Endothelial cell of umbilical vein (primary cell): ENCODE measurements at regions not wholly inside any gene's neighbourhood (a gene's known extent, or its start where the extent isn't known, plus 50 kb on each side); places are given as distances from the start of the nearest gene placed in this dataset.

Source experiments
- BruUV-seq: library from RNA; stranded (reverse); fragments of 400-500 nt; replicated peaks from 2 replicates; lab custom pipeline; 2021; lab: Mats Ljungman, UMichigan
- CTCF ChIA-PET: fragments of 300-600, 350-600 bp; sonication (Branson Sonifier 250); formaldehyde crosslinking; loops from one replicate; lab custom pipeline; 2021; ENCODE audit warnings: antibody characterized with exemption, inconsistent platforms; lab: Charles Lee
- POLR2A ChIA-PET: fragments of 300-600, 350-600 bp; sonication (Branson Sonifier 250); formaldehyde crosslinking; loops from one replicate; lab custom pipeline; 2021; ENCODE audit warnings: antibody characterized with exemption, inconsistent platforms; lab: Charles Lee
- DNase-seq: peaks from one replicate; pipeline ENCODE4 v3.0.0-alpha.2; 2011; ENCODE audit warnings: low read depth, low spot score
- FAIRE-seq: peaks from 2 replicates; lab custom pipeline; 2011; peaks lifted over from hg19 to GRCh38; lab: Jason Lieb, UNC
- H2AFZ ChIP-seq: 2 replicates; pipeline ENCODE4 v1.6.0; 2012; ENCODE audit warnings: low read depth, low read length, control low read depth, inconsistent platforms
- H3K27ac ChIP-seq: 2 replicates; pipeline ENCODE4 v1.5.1; 2011; ENCODE audit warnings: low read depth, mild to moderate bottlenecking, control low read depth, low read length, moderate library complexity; ENCODE audit not compliant: insufficient read depth
- H3K27me3 ChIP-seq, 2 experiments: 2 replicates each; pipeline versions ENCODE4 v1.6.0 to v1.6.1; 2011; ENCODE audit warnings: low read length in 2 of 2, mixed read lengths in 1 of 2; ENCODE audit not compliant: control insufficient read depth in 2 of 2, insufficient read depth in 2 of 2
- H3K36me3 ChIP-seq, 2 experiments: 2 replicates in 1 of 2; 3 replicates in 1 of 2; pipeline ENCODE4 v1.5.1; 2011; ENCODE audit warnings: low read length in 2 of 2, mild to moderate bottlenecking in 1 of 2, moderate library complexity in 1 of 2; ENCODE audit not compliant: control insufficient read depth in 2 of 2, insufficient read depth in 2 of 2; ENCODE audit errors: extremely low read depth in 1 of 2
- H3K4me1 ChIP-seq: 3 replicates; pipeline ENCODE4 v1.5.1; 2011; ENCODE audit warnings: mild to moderate bottlenecking, low read length; ENCODE audit not compliant: control insufficient read depth, insufficient read depth; ENCODE audit errors: extremely low read depth
- H3K4me2 ChIP-seq: 2 replicates; pipeline ENCODE4 v1.6.1; 2011; ENCODE audit warnings: low read length, control low read depth, mixed read lengths; ENCODE audit not compliant: insufficient read depth
- H3K4me3 ChIP-seq, 3 experiments: fragments of 200-600 bp in 1 of 3; sonication (generic), shearing (Covaris generic) in 1 of 3; replicated peaks in 1 of 3; 2 replicates each; pipeline ENCODE4 v1.5.1; 2011 to 2016; ENCODE audit warnings: control low read depth in 3 of 3, low read length in 3 of 3, mild to moderate bottlenecking in 2 of 3, inconsistent platforms in 1 of 3, low read depth in 1 of 3, moderate library complexity in 1 of 3; ENCODE audit not compliant: insufficient read depth in 1 of 3
- H3K79me2 ChIP-seq: 2 replicates; pipeline ENCODE4 v1.6.0; 2012; ENCODE audit warnings: low read length, inconsistent platforms; ENCODE audit not compliant: control insufficient read depth, insufficient read depth
- H3K9ac ChIP-seq: replicated peaks from 2 replicates; pipeline ENCODE3; 2011; ENCODE audit warnings: low read length, control low read depth; ENCODE audit not compliant: insufficient read depth; ENCODE audit errors: extremely low read depth
- H3K9me1 ChIP-seq: replicated peaks from 3 replicates; pipeline ENCODE4 v1.6.0; 2011; ENCODE audit warnings: mild to moderate bottlenecking, low read length; ENCODE audit not compliant: control insufficient read depth, insufficient read depth; ENCODE audit errors: extremely low read depth
- H3K9me3 ChIP-seq: replicated peaks from 2 replicates; pipeline ENCODE4 v1.5.1; 2012; ENCODE audit warnings: low read length, inconsistent platforms; ENCODE audit not compliant: control insufficient read depth, insufficient read depth
- H4K20me1 ChIP-seq: replicated peaks from 2 replicates; pipeline ENCODE3; 2011; ENCODE audit warnings: mild to moderate bottlenecking, low read length; ENCODE audit not compliant: control insufficient read depth, insufficient read depth; ENCODE audit errors: extremely low read depth
- EZH2 ChIP-seq: IDR thresholded peaks from 2 replicates; pipeline ENCODE4 v1.6.1; 2012; ENCODE audit warnings: borderline replicate concordance, low read depth, mild to moderate bottlenecking, moderate library complexity, low read length, inconsistent platforms; ENCODE audit not compliant: severe bottlenecking
- FOS ChIP-seq: IDR thresholded peaks from 2 replicates; pipeline ENCODE4 v1.6.1; 2011; ENCODE audit warnings: mild to moderate bottlenecking, low read length, moderate library complexity, borderline replicate concordance; ENCODE audit not compliant: insufficient read depth
- GATA2 ChIP-seq: IDR thresholded peaks from 2 replicates; pipeline ENCODE4 v1.7.0; 2011; ENCODE audit warnings: low read depth, mild to moderate bottlenecking, moderate library complexity, mixed read lengths, low read length; ENCODE audit not compliant: insufficient read length, insufficient read depth
- JUN ChIP-seq: IDR thresholded peaks from 2 replicates; pipeline ENCODE4 v1.6.1; 2011; ENCODE audit warnings: borderline replicate concordance, low read depth; ENCODE audit not compliant: insufficient read length, insufficient read depth
- MYC ChIP-seq: IDR thresholded peaks from one replicate; pipeline ENCODE4 v1.6.1; 2011; ENCODE audit warnings: mild to moderate bottlenecking, low read depth, low read length
- POLR2A ChIP-seq: IDR thresholded peaks from 2 replicates; pipeline ENCODE4 v1.6.1; 2012; ENCODE audit warnings: low read depth, mild to moderate bottlenecking, control low read depth, low read length
- POLR2AphosphoS5 ChIP-seq: IDR thresholded peaks from 2 replicates; pipeline ENCODE4 v1.6.1; 2012; ENCODE audit warnings: low read depth, mild to moderate bottlenecking, control low read depth, low read length, moderate library complexity; ENCODE audit not compliant: insufficient read depth
- dilution Hi-C: fragments of 300-500 bp; cut with MboI; formaldehyde crosslinking; loops from one replicate; pipeline ENCODE4 v1.15.0; 2019; ENCODE audit warnings: low sequenced_read_pairs; ENCODE audit not compliant: extremely low pct_ligation_motif_present
- intact Hi-C: fragments of 100-400 bp; cut with micrococcal nuclease; formaldehyde crosslinking; loops from one replicate; pipeline ENCODE4 v1.10.0; 2022
- TF ChIP-seq, protein P1 (sequence below), 2 donors: IDR thresholded peaks; 1 replicate in 1 of 2; 2 replicates in 1 of 2; pipeline ENCODE4 v1.5.1; 2011; ENCODE audit warnings: low read length in 2 of 2, mild to moderate bottlenecking in 2 of 2, moderate library complexity in 2 of 2, control low read depth in 1 of 2, inconsistent platforms in 1 of 2, low read depth in 1 of 2; ENCODE audit not compliant: insufficient read depth in 1 of 2; ENCODE audit errors: extremely low read depth in 1 of 2
- TF ChIP-seq, protein P2 (sequence below): IDR thresholded peaks from 2 replicates; pipeline ENCODE4 v1.6.1; 2011; ENCODE audit not compliant: insufficient read depth, insufficient read length

DNA sequence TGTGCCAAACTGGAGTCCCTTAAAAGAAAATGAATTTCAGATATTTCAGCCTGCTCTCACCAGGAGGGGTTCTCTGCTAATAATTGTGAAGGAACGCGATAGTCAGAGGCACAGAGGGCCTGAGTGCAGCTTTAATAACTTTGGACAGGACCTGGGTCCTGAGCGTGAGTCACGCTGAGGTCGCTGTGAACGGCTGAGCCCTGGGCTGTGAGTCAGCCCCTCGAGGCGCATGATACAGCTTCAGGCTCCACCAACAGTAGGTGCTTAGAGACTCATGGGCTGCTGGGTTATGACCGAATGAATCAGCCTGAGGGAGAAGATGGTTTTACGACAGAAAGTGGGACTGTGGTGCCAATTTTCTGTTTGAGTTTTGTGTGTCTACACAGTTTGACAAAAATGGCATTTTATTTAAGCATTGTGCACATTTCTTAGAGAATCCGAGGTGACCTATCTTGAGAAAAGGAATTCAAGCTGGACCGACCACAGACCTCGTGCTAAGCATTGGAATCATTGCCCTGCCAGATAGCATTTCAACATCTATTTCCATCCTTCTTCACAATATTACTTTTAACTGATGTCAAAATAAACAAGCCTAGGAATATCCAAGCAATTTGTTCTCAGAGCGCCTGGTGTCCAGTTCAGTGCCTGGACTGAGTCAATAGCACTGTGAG, 183.0 kb downstream of the THBS2 start:
- BruUV-seq = no TSS peak
- FAIRE-seq (no peak), DNase-seq (no peak)
- no peaks in the 10 kb centered on the region for H3K9me1 ChIP-seq
- no peak overlapping the region for H3K4me3 ChIP-seq
- H3K9ac ChIP-seq = no peak overlapping the region
- no peak overlapping the region for H3K27ac ChIP-seq
- intact Hi-C loops (no loop called here), dilution Hi-C loops (no loop called here)
- no peaks in the 10 kb centered on the region for H3K27me3 ChIP-seq
- H3K9me3 ChIP-seq = peaks cover 4% of the 10 kb centered on the region
- POLR2A ChIA-PET = no interaction called here
- H3K79me2 ChIP-seq = no peaks in the 10 kb centered on the region
- H3K4me2 ChIP-seq = no peak overlapping the region
- TF ChIP-seq POLR2A (no peak), POLR2AphosphoS5 (no peak), MYC (no peak), EZH2 (no peak), FOS (no peak), JUN (no peak), GATA2 (no peak)
- TF ChIP-seq, protein P1, sequence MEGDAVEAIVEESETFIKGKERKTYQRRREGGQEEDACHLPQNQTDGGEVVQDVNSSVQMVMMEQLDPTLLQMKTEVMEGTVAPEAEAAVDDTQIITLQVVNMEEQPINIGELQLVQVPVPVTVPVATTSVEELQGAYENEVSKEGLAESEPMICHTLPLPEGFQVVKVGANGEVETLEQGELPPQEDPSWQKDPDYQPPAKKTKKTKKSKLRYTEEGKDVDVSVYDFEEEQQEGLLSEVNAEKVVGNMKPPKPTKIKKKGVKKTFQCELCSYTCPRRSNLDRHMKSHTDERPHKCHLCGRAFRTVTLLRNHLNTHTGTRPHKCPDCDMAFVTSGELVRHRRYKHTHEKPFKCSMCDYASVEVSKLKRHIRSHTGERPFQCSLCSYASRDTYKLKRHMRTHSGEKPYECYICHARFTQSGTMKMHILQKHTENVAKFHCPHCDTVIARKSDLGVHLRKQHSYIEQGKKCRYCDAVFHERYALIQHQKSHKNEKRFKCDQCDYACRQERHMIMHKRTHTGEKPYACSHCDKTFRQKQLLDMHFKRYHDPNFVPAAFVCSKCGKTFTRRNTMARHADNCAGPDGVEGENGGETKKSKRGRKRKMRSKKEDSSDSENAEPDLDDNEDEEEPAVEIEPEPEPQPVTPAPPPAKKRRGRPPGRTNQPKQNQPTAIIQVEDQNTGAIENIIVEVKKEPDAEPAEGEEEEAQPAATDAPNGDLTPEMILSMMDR (IDR thresholded peaks at IDR 0.05; ENCODE audit: extremely low read depth in 1 of 2, insufficient read depth in 1 of 2, low read depth in 1 of 2, low read length in 2 of 2) = no peak
- TF ChIP-seq, protein P2, sequence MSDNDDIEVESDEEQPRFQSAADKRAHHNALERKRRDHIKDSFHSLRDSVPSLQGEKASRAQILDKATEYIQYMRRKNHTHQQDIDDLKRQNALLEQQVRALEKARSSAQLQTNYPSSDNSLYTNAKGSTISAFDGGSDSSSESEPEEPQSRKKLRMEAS = no peak
- H3K4me1 ChIP-seq = no peaks in the 10 kb centered on the region
- no peaks in the 10 kb centered on the region for H4K20me1 ChIP-seq
- CTCF ChIA-PET = no interaction called here
- no peaks in the 10 kb centered on the region for H3K36me3 ChIP-seq
- H2AFZ ChIP-seq = no peak overlapping the region
